ENCODE measurements at regions not wholly inside any gene's neighbourhood (a gene's known extent, or its start where the extent isn't known, plus 50 kb on each side); places are given as distances from the start of the nearest gene placed in this dataset.

GRCh38 chr14:98366429-98366828, 905.6 kb downstream of the BCL11B start:
- no peak for DNase-seq

GRCh38 chr14:98368221-98368620, 903.8 kb downstream of the BCL11B start:
- no peak for DNase-seq

DNA sequence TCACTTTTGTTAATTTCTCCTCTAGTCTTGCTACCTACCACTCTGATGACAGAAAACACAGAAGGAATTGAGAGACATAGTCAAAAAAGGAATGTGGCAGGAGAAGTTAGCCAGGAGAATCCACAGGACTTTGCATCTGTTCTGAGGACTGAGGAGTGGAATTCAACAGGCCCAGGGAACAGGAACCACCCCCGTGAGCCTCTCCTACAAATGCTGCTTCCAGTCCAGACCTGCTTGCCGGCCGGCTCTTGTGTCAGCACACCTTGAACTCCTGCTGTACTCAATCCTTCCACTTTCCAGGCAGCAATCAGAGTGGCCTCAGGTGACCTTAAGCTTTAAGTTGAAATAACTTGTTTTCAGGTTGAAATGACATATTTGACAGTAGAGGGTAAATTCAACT, 903.1 kb downstream of the BCL11B start:
- DNase-seq = no peak

- no peak for DNase-seq
Observed at GRCh38 chr14:98369344-98369743, 902.7 kb downstream of the BCL11B start.

DNA sequence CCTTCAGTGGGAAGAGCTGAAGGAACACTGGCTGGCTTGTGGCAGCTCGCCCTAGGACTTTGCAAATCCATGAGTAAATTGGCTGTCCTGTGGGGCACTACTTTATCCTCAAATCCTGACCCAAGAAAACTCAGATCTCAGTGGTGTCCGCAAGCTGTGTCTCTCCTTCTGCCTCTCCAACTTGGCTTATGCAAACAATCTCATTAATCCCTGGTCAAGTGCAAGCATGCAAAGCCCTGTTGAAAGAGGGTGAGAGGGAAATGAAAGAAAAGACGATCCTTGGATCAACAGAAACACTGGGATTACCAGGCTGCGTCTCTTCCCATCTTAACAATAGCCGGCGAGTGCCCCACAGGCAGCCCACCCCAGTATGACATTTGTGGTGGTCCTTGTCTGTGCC, 901.6 kb downstream of the BCL11B start:
- no peak for DNase-seq

- no peak for DNase-seq
Observed at GRCh38 chr14:98371141-98371540, 900.9 kb downstream of the BCL11B start.

DNA sequence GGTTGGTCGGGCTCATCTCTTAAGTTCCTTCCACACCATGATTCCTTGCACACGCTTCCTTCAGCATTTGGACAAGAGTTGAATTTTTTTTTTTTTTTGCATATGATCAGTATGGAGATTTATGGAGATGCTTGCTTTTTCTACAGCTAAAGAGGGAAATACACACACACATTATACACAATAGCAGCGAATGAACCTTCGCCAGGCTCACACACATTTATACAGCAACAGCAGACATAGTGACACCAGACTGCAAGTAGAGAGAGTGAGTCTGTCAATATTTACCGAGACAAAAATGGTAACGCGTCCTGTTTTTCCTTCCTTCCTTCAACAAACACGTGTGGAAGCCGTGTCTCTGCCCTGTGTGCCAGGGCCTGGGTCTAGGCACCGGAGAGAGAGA, 897.9 kb downstream of the BCL11B start:
- DNase-seq = no peak

- no peak for DNase-seq
Observed at GRCh38 chr14:98375566-98375965, 896.4 kb downstream of the BCL11B start.

- DNase-seq = no peak
Observed at GRCh38 chr14:98379830-98380229, 892.2 kb downstream of the BCL11B start.

DNA sequence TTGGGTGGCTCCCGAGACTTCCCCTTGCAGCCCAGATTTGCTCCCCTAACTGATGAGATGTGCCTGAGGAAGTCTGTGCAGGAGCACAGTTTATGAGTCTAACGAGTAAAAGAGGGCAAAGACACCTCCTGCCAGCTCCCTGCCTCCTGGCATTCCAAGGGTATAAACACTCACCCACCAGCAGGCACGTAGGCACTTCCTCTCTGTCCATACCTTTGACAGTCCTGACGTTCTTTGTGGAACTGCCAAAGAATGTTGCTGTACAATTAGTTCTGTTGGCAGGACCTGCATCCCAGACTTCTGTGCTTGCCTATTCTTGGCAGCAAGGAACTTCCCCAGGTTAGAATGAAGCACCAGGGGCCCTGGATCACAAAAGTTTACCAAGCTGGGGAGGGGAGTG, 889.3 kb downstream of the BCL11B start:
- no peak for DNase-seq

- no peak for DNase-seq
Observed at GRCh38 chr14:98385851-98386250, 886.1 kb downstream of the BCL11B start.

GRCh38 chr14:98391061-98391460, 880.9 kb downstream of the BCL11B start:
- DNase-seq = no peak

- DNase-seq = no peak
Observed at GRCh38 chr14:98393527-98393926, 878.5 kb downstream of the BCL11B start.

GRCh38 chr14:98404811-98405210, 867.2 kb downstream of the BCL11B start:
- DNase-seq = no peak

GRCh38 chr14:98408024-98408555, 863.9 kb downstream of the BCL11B start:
- no peak for DNase-seq

DNA sequence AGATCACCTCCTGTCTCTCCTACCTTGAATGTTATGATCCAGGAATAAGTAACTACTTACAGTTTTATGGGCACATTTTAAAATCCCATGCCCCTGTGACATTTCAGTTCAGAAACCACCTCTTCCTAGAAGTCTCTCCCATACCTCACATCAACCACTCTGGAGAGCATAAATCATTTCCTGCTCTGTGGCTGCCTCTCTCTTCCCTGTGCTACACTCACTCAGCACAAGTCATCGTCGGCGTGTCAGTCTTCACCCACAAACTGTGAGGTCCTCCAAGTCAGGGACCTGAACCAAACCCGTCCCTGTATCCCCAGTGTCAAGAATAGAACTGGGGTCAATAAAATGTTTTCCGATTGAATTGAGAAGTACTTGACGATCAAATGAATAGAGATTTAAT, 863.3 kb downstream of the BCL11B start:
- peak; percentile 27 for DNase-seq

- DNase-seq = no peak
Observed at GRCh38 chr14:98411154-98411553, 860.8 kb downstream of the BCL11B start.

DNA sequence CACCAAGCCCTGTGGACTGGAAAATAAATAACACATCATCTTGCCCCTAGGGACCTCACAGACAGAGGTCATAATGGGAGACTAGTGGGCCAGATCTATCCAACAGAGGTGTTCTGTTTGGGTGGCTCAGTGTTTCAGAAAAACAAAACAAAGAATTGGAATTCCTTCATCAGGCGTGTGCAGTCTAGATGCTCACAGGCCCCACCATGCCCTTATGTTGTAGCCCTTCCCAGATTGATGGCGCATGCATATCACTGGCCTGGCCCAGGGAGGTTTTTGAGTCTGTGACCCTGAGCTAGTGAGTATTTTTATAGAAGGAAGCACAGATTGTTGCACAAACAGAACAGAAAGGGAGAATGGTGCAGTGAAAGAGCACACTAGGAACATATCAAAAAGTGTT, 859.6 kb downstream of the BCL11B start:
- DNase-seq = no peak

DNA sequence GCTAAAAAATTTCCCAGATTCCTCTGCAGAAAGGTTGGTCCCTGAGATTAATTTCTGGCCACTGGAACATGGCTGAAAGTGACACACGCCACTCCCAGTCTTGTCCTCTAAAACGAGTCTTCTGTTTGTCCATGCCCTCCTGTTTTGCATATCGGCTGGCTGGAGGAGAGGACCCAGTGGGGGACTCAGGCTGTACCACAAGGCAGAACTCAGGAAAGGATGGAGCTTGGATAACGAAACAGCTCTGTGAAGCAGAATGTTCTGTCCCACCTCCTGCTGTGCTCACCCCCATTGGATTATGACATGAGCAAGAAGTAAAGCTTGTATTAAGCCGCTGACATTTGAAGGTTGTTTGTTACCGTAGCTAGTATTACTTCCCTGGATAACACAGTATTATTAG, 856.2 kb downstream of the BCL11B start:
- DNase-seq = no peak

DNA sequence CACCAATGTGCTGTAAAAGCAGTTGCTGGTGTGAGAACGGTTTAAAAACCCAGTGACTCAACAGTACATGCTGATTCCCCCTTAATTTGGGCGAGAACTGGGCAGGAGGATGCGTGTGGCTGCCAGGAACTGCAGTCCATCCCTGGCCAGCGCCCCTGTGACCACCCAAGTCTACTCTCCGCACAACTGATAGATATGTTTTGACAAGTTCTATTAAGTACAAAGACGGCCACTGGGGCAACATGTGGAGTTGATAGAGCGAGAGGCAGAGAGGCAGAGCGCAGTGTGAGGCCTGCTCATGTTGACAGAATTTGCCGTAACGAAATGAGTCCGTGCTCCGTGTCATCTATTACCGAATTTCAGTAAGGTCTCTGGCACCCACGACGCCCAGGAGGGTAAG, 855.0 kb downstream of the BCL11B start:
- no peak for DNase-seq

- DNase-seq = no peak
Observed at GRCh38 chr14:98428483-98428994, 843.5 kb downstream of the BCL11B start.

DNA sequence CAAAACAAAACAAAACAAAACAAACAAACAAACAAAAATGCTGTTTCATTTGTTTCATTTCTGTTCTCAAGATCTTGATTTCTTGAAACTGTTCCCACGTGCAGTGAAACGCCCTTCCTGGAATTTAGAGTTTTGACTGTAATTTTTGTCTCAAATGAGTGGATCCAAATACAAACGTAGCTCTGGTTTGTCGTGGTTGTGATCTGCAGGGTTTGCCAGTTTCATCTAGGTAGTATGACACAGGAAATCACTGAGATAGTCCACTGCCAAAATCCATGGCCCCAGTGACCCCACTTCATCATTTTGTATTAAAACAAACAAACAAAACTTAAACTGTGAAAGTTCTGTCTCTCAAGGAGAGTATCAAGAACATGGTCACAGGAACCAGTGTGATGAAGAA, 838.6 kb downstream of the BCL11B start:
- no peak for DNase-seq

DNA sequence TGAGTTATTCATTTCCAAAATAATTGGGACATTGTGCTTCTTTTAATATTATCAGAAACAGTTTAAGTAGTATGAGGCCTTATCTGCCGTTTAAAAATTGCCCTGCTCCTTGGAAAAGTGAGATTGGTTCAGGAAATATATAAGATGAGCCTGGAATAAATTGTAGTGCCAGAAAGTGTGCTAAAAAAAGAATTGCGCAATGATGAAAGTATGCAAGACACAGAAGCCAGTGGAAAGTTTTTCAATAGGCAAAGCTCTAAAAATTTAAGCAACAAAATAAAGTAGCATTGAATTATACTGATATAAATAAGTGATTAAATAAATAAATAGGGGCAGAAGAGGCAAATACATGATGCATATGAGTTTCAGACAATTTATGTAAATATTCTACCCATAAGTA, 834.9 kb downstream of the BCL11B start:
- DNase-seq = no peak

GRCh38 chr14:98444077-98444476, 827.9 kb downstream of the BCL11B start:
- DNase-seq = no peak

GRCh38 chr14:98445718-98446117, 826.3 kb downstream of the BCL11B start:
- DNase-seq = no peak

GRCh38 chr14:98446508-98446907, 825.5 kb downstream of the BCL11B start:
- DNase-seq = no peak
